ENCODE measurements at regions not wholly inside any gene's neighbourhood (a gene's known extent, or its start where the extent isn't known, plus 50 kb on each side); places are given as distances from the start of the nearest gene placed in this dataset.

- DNase-seq (ENCODE audit: low read depth, low spot score) (no peak), FAIRE-seq (no peak), ATAC-seq (no peak)
- no peak for TF ChIP-seq HCFC1 (IDR thresholded peaks at IDR 0.05; ENCODE audit: low read length)
- TF ChIP-seq MEF2A (IDR thresholded peaks at IDR 0.05; ENCODE audit: insufficient read depth, low read depth, low read length), result no peak
- TF ChIP-seq TCF12 (IDR thresholded peaks at IDR 0.05; ENCODE audit: low read depth, low read length), result no peak
- TF ChIP-seq HDAC6 (IDR thresholded peaks at IDR 0.05; ENCODE audit: unreplicated experiment), result no peak
- no peak for TF ChIP-seq MXI1 (IDR thresholded peaks at IDR 0.05; ENCODE audit: low read depth, low read length)
- TF ChIP-seq MTA3 (IDR thresholded peaks at IDR 0.05; ENCODE audit: borderline replicate concordance, low read length), result no peak
- no peak for TF ChIP-seq MYB (IDR thresholded peaks at IDR 0.05; ENCODE audit: borderline replicate concordance, low read depth, low read length)
- TF ChIP-seq RFX5 (IDR thresholded peaks at IDR 0.05; ENCODE audit: low read depth, low read length), result no peak
- TF ChIP-seq ZNF217 (IDR thresholded peaks at IDR 0.05), result no peak
- TF ChIP-seq TCF7 (IDR thresholded peaks at IDR 0.05; ENCODE audit: borderline replicate concordance), result no peak
- no peak for TF ChIP-seq SREBF2 (IDR thresholded peaks at IDR 0.05; ENCODE audit: low read length)
- no peak for TF ChIP-seq MYC (IDR thresholded peaks at IDR 0.05; ENCODE audit: insufficient read depth, insufficient read length, insufficient replicate concordance, low read length, severe bottlenecking)
- no peak for TF ChIP-seq CHD2 (IDR thresholded peaks at IDR 0.05; ENCODE audit: borderline replicate concordance, low read depth, low read length)
- no peak for TF ChIP-seq POU2F2 (IDR thresholded peaks at IDR 0.05; ENCODE audit: borderline replicate concordance, low read depth, low read length)
- TF ChIP-seq, protein P1, sequence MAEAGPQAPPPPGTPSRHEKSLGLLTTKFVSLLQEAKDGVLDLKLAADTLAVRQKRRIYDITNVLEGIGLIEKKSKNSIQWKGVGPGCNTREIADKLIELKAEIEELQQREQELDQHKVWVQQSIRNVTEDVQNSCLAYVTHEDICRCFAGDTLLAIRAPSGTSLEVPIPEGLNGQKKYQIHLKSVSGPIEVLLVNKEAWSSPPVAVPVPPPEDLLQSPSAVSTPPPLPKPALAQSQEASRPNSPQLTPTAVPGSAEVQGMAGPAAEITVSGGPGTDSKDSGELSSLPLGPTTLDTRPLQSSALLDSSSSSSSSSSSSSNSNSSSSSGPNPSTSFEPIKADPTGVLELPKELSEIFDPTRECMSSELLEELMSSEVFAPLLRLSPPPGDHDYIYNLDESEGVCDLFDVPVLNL (IDR thresholded peaks at IDR 0.05; ENCODE audit: low read depth, low read length), result no peak
- TF ChIP-seq ETV6 (conservative IDR thresholded peaks at IDR 0.05 in 1 of 2, IDR thresholded peaks at IDR 0.05 in 1 of 2; ENCODE audit: borderline replicate concordance in 1 of 2, low read depth in 1 of 2), result no peak
- TF ChIP-seq RB1 (IDR thresholded peaks at IDR 0.05; ENCODE audit: borderline replicate concordance), result no peak
- no peak for TF ChIP-seq ZZZ3 (IDR thresholded peaks at IDR 0.05; ENCODE audit: control insufficient read depth, insufficient read length, low read depth)
- no peak for TF ChIP-seq ESRRA (IDR thresholded peaks at IDR 0.05; ENCODE audit: low read length)
- no peak for TF ChIP-seq SREBF1 (IDR thresholded peaks at IDR 0.05; ENCODE audit: low read length)
- CTCF ChIA-PET, result no interaction called here
- POLR2A ChIA-PET, result no interaction called here
- no TSS peak for BruUV-seq (replicated peaks)
- intact Hi-C loops (cut with micrococcal nuclease; ENCODE audit: unreplicated experiment), result no loop called here
- H3K79me2 ChIP-seq (ENCODE audit: control insufficient read depth, insufficient read depth, low read length), result no peaks in the 10 kb centered on the region
- no peak overlapping the region for H3K9ac ChIP-seq (ENCODE audit: control insufficient read depth, insufficient read depth, low read length)
- SMC1A ChIA-PET (ENCODE audit: uncharacterized antibody, unreplicated experiment), result no interaction called here
- H3K27ac ChIP-seq (ENCODE audit: control insufficient read depth, insufficient read depth), result no peak overlapping the region
- H2AFZ ChIP-seq (ENCODE audit: control insufficient read depth, low read depth, low read length), result no peak overlapping the region
- in situ Hi-C loops (cut with MboI), result no loop called here
- no peak overlapping the region for H3K4me2 ChIP-seq (ENCODE audit: control insufficient read depth, insufficient read depth)
- H3K9me3 ChIP-seq (replicated peaks; ENCODE audit: control insufficient read depth, insufficient read depth, low read length), result no peaks in the 10 kb centered on the region
- 0% methylated on average over 1 of the region's 1 CpG for WGBS (ENCODE audit: insufficient coverage, insufficient replicate concordance, low lambda C conversion rate, missing lambda C conversion rate)
- no peaks in the 10 kb centered on the region for H4K20me1 ChIP-seq (ENCODE audit: control insufficient read depth, insufficient read depth)
- no peak overlapping the region for H3K4me3 ChIP-seq
- H3K4me1 ChIP-seq (ENCODE audit: control insufficient read depth, insufficient read depth, low read length), result no peaks in the 10 kb centered on the region
- H3K36me3 ChIP-seq (ENCODE audit: control insufficient read depth in 2 of 2, insufficient read depth in 2 of 2, low read length in 1 of 2), result no peaks in the 10 kb centered on the region
- RAD21 ChIA-PET (ENCODE audit: unreplicated experiment), result no interaction called here
- no peaks in the 10 kb centered on the region for H3K27me3 ChIP-seq (replicated peaks in 1 of 2; ENCODE audit: control insufficient read depth in 2 of 2, insufficient read depth in 2 of 2, low read length in 1 of 2)
These were observed 446.7 kb downstream of the C3orf38 start for GRCh38 chr3:88596451-88596850.

All from GM12878 (cell line).